SK-N-SH (cell line): ENCODE measurements at regions not wholly inside any gene's neighbourhood (a gene's known extent, or its start where the extent isn't known, plus 50 kb on each side); places are given as distances from the start of the nearest gene placed in this dataset.

Experiments
- CHD2 ChIP-seq: fragments of 150-350 bp; IDR thresholded peaks from 2 replicates; pipeline ENCODE4 v1.6.1; 2018; ENCODE audit warnings: low read length; ENCODE audit not compliant: partially characterized antibody
- CTCF ChIP-seq: fragments of 200-600 bp; sonication (generic); IDR thresholded peaks from 2 replicates; pipeline ENCODE4 v1.6.1; 2017; ENCODE audit warnings: antibody characterized with exemption, mild to moderate bottlenecking, moderate library complexity
- EP300 ChIP-seq, 2 experiments: IDR thresholded peaks; 2 replicates each; pipeline versions ENCODE4 v1.4.0 to v1.6.1; 2012; ENCODE audit warnings: borderline replicate concordance in 1 of 2, low read depth in 1 of 2, low read length in 1 of 2
- EZH2phosphoT487 ChIP-seq: fragments of 200-600 bp; sonication (generic); IDR thresholded peaks from 2 replicates; pipeline ENCODE4 v1.6.1; 2017; ENCODE audit warnings: low read depth, mixed run types, mild to moderate bottlenecking, antibody characterized with exemption, moderate library complexity, borderline replicate concordance
- GABPA ChIP-seq: IDR thresholded peaks from 2 replicates; pipeline ENCODE4 v1.4.0; 2012; ENCODE audit warnings: low read depth, mild to moderate bottlenecking
- MXI1 ChIP-seq: IDR thresholded peaks from 2 replicates; pipeline ENCODE4 v1.6.1; 2012; ENCODE audit warnings: mild to moderate bottlenecking, low read depth, low read length, improper control_type of control experiment
- NRF1 ChIP-seq: IDR thresholded peaks from 2 replicates; pipeline ENCODE4 v1.6.1; 2012; ENCODE audit warnings: low read depth, mild to moderate bottlenecking, low read length
- POLR2AphosphoS5 ChIP-seq: IDR thresholded peaks from 2 replicates; pipeline ENCODE4 v1.6.1; 2012; ENCODE audit warnings: low read depth, low read length

GRCh38 chr1:29936031-29936544 is 699.8 kb downstream of the PTPRU start:
- TF ChIP-seq EP300 (IDR thresholded peaks at IDR 0.05; ENCODE audit: borderline replicate concordance in 1 of 2, low read depth in 1 of 2, low read length in 1 of 2) (no peak), POLR2AphosphoS5 (no peak), GABPA (no peak), CTCF (no peak), NRF1 (no peak), EZH2phosphoT487 (no peak), CHD2 (no peak), MXI1 (no peak)
